ENCODE measurements at regions not wholly inside any gene's neighbourhood (a gene's known extent, or its start where the extent isn't known, plus 50 kb on each side); places are given as distances from the start of the nearest gene placed in this dataset.

DNA sequence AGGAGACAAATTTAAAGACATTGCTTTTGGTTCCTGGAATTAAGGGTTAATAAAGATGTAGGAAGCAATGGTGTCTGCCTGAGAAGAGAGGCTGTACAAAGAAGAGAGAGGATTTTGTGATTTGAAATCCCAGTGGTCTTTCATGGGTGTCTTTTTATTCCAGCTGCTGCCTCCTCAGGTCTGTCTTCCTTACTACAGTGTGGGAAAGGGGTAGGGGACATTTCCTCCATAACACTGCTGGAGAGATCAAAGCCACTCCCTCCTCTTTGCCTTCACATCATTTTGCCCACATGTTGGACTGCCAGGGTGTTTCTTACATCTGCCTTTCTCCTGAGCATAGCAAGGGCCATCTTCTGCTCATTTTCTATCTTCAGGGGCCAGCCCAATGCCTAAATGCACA lies 348.5 kb downstream of the EN1 start:
- DNase-seq = no peak

DNA sequence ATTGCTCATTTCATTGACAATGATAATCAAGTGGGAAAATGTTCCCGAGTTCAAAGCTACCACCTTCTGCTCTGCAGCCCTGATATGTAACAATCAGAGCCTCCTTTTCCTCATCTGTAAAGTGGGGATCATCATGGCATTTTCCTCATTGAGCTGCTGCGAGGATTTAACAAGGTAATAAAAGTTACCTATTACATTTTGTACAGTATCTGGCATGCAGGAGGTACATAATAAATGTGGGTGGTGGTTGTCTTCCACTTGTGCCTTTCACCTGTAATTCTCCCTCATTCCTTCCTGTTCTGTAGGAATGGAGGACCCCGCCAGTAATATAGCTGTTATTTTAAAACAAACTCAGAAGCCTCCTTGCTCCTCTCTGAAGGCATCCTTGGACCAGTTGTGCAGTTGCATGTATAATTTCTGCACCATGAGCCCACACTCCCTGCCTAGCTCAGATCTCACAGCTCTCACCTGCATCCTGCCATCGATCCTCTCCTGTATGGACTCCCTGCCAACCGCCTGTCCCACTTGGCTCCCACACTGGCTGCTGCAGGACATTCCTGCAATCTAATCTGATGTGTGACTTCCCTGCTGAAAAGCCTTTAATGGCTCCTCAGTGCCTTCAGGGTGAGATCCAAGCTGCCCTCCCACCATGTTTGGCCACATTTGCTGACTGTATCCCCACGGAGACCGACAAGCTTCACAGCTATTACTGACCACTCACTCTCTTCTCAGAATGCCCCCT lies 350.4 kb downstream of the EN1 start:
- DNase-seq = no peak

DNA sequence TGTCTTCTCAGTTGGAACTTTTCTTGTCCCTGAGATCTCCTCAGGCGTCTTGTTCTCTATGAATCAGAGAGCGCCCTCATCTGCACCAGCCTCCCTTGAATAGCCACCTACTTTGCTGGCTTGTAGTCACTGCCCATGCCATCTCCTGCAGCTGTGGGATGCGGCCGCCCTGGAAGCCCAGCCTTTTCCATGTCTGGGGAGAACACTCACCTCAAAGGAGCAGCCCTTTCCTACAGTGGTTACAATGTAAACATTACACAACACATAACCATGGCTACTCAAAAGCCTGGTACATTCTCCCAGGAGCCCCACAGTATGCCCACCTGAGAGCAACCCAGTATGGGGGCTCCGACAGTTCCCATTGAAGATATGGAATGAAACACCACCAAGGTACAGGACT lies 351.0 kb downstream of the EN1 start:
- no peak for DNase-seq

DNA sequence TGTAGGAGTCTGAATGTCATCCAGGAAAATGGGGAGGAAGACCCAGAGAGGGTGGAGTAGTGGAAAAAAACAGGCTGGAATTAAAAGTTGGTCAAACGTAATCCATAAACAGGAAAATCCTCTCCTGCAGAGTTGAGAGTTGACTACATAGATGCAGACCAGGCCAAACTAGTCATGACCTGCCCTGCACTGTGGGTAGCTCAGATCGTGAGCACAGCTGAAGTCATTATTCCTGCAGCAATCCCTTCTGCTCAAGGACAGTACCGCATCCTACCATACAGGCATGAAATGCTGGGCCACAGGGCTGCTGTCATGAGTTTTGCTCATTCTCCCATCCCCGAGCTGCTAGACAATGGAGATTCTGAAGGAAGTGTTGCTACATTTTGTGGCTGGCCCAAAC lies 352.2 kb downstream of the EN1 start:
- DNase-seq = no peak

DNA sequence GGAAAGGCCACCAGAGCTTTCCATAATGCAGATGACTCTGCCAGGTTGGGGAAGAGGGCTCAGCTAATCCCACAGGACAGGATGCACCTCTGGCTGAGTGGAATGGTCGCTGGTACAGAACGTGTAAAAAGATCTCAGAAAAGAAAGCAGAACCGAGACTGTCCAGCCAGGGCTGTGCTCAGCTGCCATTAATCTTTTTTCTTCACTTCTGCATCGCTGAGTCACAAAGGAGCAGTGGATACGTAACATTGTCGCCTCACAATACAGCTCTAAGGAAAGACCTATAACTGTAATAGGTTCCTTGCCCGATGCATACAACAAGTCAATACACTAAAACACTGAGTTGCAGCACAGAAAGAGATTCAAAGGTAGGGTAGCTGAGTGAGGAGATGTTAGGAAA lies 354.2 kb downstream of the EN1 start:
- DNase-seq = no peak

DNA sequence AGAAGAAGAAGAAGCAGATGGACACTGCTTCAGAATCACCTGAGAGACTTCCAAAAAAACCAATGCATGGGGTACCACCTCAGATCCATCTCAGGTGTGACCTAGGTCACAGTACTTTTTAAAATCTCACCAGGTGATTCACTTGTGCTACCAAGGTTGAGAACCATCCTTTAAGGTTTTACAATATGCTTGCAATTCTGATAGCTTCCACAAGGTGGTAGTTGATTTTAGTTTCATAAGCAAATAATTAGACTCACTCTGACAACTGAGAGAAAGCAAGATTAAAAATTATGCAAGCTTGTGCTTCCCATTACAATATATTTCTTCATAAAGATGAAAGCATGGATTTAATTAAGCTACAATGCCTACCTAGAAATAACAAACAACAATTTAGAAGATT lies 355.1 kb downstream of the EN1 start:
- DNase-seq = peak; percentile 4 to 14

DNA sequence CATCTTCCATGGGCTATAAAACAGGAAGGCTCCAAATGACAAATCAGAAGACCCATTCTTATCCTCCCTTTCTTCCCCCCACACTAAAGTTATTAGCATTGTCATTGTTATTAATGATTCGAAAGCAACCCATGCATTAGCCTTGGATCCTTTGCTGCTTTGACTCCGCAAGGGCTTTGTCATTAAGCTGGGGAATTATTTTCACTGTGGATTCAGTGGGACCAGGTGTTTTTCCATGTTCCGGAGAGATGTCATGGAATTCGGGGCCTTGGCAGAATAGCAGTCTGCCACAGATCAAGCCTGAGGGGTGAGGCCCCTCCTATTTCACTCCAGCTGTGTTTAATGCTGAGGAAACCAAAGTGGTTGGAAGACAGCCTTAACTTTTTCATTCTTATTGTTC lies 357.1 kb downstream of the EN1 start:
- DNase-seq = no peak

DNA sequence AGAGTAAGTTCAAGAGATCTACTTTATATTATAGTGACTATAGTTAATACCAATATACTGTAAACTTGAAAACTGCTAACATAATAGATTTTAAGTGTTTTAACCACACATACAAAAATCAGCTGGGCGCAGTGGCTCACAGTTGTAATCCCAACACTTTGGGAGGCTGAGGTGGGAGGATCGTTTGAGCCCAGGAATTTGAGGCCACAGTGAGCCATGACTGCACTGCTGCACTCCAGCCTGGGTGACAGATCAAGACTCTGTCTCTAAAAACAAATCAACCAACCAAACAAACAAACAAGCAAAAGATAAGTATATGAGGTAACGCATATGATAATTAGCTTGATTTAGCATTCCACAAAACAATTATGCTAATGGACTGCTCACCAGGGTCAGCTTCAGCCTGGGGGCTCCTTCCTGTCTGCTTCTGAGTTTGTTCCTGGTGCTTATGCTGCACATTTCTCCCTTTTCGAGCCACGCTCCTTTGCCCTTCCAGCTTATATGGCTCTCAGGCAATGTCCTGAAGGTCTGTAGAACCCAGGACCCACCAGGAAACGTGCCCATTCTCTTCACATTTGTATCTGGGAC lies 357.6 kb downstream of the EN1 start:
- no peak for DNase-seq

DNA sequence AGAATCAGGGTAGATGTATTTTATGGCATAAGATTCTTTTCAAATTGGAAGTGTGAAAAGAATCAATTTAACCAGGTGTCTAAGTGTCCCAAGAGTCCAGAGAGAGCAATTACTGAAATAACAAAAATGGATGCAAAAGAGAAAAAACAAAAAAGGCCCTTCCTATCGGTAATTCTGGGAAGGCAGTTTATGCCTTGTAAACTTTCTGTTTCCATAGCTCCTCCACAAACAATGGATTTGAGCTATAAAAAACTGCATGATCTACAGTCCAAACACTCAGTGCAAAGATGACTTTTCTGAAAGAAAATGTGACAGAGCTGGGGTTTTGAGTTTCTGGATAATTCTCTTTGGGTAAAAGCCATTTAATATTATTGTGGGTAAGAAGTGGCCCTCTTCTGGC lies 366.1 kb downstream of the EN1 start:
- no peak for DNase-seq

DNA sequence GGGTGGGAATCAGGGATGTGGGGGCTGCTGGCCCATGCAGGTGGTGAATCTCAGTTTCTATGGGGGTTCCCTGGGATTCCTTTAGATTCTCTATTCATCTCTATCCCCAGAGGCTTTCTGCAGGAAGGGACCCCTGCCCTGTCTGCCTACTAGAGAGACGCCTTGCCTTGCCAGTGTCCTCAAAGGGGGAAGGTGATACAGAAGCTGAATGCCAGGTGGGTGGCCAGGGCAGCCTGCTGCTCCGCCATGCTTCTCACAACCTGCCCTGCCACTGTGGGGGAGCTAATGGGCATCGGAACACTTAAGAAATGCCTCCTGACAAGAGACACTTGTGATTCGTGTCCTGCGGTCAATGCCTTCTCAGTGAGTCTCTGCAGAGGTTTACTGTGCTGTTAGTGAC lies 368.4 kb downstream of the EN1 start:
- no peak for DNase-seq

DNA sequence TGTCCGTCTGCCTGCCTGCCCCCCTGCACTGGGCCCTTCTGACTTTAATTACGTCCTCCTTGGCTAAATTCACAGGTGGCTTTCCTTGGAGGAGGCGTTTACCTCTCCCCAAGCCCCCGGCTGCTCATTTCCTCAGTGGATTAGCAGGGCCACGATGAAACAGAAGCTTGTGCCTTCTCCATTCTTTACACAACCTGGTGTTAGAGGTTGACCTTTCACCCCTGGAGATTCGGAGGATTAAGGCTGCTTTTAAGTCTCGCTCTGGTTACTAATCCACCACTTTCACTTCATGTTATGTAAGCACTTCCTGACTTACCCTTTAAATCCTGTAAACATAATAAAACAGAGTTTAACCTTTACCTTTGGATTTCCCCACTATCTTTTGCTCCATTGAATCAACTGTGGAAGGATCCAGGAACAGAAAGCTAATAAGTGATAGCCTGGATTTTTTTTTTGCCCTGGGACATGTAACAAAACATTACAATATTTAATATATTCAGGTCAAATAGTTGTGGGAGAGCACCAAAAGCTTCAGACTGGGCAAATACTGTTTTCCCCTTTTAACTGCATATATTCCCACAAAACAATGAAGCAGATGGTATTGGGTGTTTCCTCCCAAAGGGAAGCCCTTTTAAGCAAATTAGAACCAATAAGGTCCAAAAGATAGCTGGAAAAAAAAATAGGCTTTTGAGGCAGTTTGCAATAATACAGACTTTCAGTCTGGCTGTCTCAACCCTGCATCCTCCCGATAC lies 370.2 kb downstream of the EN1 start:
- no peak for DNase-seq

DNA sequence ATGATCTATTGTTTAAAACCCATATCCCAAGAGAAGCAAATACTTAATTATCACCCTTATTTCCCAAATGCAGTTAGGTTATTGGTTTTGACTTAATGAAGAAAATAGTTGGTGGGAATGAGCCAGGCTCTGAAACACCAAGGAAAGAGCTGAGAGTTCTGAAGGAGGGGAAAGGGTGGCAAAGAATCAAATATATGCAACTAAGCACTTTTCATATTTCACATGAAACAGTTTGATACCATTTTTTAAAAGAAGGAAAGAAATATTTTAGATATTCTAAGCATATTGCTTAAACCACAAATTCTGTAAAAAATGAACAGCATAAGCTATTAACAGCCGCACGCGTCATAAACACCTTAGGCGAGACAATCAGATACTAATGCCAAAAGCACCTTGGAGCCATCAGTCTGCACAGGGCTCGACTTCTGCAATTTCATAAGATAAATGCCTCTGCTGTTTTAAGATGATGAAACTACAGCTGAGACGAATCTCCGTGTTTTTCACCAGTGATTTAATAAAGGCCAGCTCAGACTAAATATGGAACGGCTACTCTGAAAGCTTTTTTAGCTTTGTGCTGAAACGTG lies 371.7 kb downstream of the EN1 start:
- DNase-seq = no peak

DNA sequence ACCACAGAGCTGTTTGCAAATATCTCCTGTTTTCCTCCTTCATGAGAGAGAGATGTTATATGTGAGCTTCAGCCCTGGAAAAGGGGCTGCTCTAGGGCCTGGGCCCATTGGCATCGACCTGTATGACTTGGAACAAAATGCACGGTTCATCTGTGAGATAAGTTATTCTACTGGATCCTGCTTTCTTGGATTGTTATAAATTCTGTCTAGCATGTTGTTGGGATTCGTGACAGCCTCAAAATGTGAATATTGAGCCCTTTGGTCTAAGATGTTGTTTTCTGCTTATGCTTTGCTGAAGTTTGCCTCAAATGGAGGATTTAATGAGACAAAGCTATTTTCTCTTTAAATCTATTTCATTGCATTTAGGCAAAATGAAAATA lies 372.9 kb downstream of the EN1 start:
- DNase-seq = no peak

DNA sequence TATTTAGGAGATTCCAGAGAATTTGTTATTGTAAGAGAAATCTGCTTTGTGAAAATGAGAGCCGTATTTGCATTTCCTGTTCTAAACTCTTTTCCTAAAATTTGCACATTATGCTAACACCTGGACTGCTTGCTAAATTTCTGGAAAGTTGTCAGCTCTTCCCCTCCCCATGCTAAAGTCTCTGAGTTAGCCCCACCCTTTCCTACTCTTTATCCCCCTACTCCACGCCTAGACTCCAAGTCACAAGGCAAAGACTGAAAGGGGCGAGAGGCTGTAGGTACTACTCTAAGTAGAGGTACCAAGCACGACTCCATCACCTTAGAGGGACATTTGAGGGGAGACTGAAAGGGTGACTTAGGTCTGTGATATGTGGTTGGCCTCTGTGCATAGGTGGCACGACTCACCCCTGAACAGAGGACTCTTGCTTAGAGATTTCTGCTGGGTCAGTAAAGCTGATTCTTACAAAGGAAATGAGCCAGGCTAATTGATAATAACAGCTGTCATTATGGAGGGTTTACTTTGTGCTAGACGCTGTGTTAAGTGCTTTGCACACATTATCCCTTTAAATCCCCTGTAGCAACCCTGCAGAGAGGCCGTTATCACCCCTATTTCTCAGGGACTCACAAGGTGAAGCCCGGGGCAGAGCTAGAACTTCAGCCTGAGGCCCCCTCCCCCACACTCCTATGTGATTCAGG lies 373.5 kb downstream of the EN1 start:
- no peak for DNase-seq

DNA sequence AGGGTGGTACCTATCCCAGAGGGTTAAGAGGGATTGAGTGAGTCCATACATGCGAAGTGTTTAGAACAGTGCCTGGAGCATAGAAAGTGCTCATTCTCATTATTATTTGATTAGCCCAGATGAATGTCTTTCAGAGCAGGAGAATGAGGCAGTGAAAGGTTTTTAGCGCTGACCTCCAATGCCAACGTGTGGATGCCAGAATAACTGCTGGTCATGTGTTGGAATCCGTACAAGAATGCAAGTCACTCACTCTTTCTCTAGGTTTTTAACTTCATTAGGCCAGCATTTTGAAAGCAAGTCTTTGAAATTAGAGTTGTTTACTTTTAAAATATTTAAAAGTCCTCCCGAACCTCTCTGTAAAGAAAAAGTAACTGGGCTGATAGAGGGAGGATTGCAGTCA lies 374.2 kb downstream of the EN1 start:
- DNase-seq = no peak

DNA sequence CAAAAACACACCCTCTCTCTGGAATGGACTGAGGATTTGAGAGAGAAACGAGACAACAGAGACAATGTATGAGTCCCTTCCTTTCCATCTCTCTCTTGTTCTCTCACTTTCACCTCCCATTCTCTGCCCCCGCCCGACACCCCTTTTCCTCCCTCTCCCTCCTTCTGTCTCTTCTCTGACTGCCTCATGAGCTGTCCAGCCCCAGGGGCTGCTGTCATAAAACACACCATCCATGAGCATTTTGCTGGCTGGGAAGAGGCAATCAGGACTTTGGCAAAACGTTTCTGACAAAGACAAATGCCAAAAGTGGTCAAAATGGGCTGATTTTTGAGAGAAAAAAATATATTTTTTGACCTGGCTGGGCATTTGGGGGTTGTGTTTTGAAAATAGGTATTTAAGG lies 377.2 kb downstream of the EN1 start:
- DNase-seq = no peak

DNA sequence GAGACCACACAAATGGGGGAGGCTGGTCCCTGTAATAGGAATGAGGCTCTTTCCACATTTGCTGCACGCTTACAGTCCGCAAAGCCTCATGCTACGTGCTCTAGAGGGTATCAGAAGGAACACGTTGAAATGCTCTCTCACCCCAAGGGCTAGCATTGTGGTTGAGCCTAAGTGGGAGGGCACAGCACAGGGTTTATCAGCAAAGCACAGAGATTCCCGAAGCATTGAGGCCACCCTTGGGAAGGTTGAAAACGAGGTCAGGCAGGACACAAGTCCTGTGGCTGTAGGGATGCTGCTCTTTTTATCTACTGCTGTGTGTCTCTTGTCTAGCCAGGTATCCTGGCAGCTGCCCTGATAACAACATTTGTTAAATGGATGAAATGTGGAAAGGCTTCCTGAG lies 378.3 kb downstream of the EN1 start:
- no peak for DNase-seq

DNA sequence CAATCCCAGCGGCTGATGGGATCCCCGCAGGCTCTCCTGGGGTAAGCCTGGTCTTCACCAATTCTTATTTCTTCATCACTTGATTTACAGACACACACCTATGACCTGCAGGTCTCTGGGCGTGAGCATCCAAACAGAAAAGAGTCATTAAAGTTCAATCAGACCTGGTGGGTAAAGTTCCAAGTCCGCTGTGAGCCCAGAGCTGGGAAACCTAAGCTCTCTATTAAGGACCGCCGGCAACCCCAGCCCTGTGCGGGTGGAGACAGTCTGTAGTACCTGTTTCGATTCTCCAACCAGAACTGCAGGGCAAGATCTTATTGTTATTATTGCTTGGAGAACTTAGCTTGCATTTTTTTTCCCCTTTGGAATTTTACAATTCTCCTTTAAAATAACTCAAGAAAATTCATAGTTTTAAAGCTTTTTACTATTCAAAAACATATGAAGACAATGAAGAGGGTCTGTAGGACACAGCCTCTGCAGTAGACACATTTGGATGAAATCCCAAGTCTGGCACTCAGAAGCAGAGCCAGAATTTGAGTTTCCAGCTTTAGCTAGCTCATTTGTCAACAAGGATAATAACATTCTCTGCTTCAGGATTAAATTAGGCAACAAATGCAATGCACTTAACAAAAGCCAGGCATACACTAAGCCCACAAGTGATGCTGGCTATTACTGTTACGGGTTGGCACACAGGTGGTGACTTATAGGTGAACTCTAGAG lies 376.4 kb downstream of the INSIG2 start:
- DNase-seq = no peak

DNA sequence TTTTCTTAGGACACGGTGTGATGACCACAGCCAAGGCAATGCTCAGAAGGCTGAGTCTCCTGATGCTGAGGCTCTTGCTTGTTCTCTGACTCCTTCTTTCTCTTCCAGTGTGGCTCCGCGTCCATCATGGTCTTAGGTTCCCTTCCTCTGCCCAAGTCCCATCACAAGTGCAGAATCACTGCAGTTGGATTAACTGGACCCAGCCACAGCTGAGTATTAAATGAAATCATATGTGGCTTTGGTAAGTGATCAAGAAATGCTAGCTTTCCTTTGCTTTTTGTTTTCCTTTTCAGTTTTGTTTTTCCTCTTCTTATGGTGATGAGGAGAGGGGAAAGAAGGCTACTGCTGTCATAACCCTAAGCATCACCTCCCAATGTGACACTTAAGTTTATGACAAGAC lies 375.8 kb downstream of the INSIG2 start:
- no peak for DNase-seq

DNA sequence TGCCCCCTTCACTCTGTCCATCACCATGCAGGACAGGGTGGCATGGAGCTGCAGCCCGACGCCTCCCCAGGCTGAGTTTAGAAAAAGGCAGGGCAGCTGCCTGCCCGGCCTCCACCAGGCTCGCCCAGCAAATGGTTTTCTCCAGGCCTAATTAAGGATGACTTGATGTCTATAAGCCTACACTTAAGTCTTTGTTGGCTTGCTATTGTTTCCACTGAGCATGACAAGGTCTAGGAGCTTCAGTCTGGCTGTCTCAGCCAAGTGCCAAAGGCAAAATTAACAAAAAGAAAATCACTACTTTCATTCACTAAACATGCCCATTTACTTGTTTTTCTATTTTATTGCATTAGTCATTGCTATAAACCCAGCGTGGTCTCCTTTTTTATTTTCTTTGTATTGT lies 372.2 kb downstream of the INSIG2 start:
- DNase-seq = no peak

DNA sequence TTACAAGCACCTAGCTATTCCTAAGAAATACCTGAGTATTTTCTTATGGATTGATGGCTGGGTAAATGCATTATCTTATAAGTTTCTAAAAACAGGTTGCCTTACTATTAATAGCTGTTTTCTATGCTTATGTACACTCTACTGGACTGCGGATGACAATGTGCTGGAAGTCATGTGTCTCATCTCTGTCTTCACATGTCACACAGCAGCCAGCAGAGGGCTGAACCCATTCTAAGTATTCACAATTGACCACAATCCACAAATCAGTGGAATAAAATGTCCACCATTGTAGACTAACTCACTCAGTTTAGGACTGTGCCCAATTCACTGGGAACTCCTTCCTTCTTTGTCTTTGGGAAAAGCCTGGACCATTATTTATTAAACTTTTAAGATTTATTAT lies 371.2 kb downstream of the INSIG2 start:
- DNase-seq = no peak

DNA sequence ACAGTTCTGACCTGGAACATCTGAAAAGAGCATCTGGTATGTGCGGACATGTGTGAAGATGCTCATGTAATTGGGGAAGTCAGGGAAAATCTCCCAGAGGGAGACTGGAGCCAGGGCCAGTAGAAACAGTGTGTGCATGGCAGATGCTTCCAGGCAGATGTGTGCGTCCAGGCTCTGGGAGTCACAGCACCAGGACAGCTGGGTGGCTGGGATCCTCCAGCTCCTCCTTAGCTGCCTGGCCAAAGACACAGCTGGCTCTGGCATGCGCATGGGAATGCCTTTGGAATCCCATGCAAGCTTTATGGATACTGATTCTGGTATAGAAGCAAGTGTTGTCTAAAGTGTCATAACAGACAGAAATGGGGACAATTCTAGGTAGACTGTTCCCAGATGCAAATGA lies 369.7 kb downstream of the INSIG2 start:
- no peak for DNase-seq

DNA sequence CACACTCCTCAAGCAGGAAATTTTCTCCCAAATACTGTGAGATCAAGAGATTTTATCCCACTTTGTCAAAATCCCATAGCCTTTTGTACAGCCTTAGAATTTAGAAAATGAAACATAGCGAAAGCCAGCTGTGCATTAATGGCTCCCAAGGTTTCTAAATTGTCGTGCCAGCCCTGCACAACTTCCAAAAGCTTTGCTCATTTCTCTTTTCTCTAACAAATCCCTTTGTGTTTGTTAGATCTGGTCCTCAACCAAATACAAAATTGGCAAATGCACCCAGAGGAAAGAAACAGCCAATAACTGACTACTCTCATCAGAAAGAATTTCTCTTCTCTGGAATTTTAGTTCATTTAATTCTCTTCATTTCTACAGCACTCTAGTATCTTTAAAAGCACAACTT lies 361.1 kb downstream of the INSIG2 start:
- no peak for DNase-seq
